DMS 273 (cell line): ENCODE measurements at regions not wholly inside any gene's neighbourhood (a gene's known extent, or its start where the extent isn't known, plus 50 kb on each side); places are given as distances from the start of the nearest gene placed in this dataset.
"Not testable (repeated sequence)": the region's sequence is repeated elsewhere in the genome, so short reads cannot be mapped to it uniquely, and the experiment has no call there.

Experiments
- DNase-seq: peaks from one replicate; lab custom pipeline; 2025; ENCODE audit not compliant: unreplicated experiment; lab: John Stamatoyannopoulos, UW

GRCh38 chr15:95170561-95171380 is 939.4 kb downstream of the MCTP2 start:
- no peak for DNase-seq

DNA sequence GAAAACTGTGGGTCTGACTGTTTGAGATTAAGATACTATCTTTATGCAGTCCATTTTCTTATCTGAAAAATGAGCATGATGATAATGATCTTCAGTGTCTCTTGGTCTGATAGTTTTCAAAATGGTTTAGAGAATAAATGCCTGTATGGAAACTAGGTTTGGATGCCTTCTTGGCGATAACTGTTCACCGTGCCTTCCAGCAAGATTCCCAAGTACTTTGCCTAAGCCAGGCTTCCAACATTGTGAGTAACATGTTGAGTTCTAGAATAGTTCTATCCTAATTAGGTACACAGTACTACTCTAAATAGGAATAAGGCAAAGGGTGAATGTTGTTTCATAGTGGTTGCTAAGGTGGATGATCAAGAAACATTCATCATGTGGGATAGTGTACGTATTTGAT is 940.2 kb downstream of the MCTP2 start:
- DNase-seq: no peak

- DNase-seq: no peak
These were observed 943.2 kb downstream of the MCTP2 start for GRCh38 chr15:95174301-95175259.

GRCh38 chr15:95175914-95176658 is 944.7 kb downstream of the MCTP2 start:
- no peak for DNase-seq

- no peak for DNase-seq
These were observed 945.6 kb downstream of the MCTP2 start for GRCh38 chr15:95176794-95177577.

DNA sequence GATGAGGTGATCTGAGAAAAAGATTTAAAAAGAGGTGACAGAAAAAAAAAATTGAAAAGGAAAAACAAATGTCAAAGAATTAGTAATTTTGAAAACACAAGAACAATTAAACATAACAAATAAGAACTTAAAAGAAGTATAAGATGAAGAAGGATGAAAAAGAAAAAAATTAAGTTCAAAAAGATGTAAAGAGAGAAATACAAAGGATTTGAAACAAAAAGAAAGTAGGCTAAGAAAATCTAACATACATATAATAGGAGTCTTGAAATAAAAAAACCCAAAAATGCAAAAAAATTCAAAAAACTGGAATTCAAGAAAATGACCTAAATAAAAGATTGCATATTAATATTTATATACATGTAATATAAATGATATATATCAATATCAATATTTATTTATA is 949.2 kb downstream of the MCTP2 start:
- DNase-seq: no peak

- DNase-seq: no peak
These were observed 950.7 kb downstream of the MCTP2 start for GRCh38 chr15:95182091-95182490.

GRCh38 chr15:95192923-95193322 is 961.6 kb downstream of the MCTP2 start:
- no peak for DNase-seq

DNA sequence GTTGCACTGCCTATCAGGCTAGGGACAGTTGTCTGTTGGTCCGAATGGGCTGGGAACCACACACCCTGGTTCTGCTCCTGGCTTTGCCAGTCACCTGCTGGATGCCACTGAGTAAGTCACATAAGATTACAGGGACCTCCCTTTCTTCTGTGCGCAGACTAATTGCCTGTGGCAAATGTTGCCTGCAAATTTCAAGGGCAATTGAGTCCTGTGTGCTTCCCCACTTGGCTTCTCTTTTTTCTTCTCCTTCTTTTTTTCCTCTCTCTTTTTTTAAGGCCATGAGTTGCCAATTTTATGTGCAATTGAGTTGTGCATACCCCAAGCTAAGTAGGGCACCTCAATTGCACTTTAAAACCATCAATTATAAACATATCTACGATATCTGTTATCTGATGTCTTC is 963.4 kb downstream of the MCTP2 start:
- DNase-seq: no peak

DNA sequence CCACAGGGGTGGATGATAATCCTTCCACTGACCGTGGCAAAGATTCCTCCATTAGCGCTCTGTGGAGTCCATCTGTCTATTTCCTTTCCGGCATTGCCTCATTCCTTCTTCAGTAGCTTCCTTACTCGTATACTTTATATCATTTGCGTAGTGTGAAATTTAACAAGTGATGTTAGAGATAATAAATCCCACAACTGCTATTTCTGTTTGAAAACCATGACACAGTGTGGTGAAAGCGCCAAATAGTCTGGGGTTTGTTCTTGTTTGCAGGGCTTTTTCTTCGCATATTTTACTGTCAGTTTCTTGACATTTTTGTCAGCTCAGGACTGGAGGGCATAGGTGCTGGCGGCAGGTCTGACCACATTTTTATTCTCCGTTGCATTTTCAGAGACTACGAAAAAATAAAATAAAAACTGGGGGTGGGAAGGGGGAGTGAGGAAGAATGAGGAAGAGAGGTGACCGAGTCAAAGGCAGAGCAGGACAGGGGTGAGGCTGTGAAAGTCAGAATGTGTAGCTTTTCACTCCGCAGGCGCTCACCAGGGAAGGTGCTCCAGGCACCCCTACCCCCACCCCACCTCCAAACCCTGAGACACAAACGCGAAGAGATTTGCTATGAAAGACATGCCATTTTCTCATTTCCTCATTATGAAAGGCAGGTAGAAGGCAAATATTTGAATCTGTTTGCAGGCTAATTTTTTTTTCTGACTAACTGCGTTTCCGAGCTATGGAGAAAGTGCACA is 965.0 kb downstream of the MCTP2 start:
- DNase-seq: no peak

- no peak for DNase-seq
These were observed 971.4 kb downstream of the MCTP2 start for GRCh38 chr15:95202569-95203349.

- no peak for DNase-seq
These were observed 973.7 kb downstream of the MCTP2 start for GRCh38 chr15:95205077-95205476.

- not testable (repeated sequence) for DNase-seq
These were observed 974.5 kb downstream of the MCTP2 start for GRCh38 chr15:95205830-95206229.

DNA sequence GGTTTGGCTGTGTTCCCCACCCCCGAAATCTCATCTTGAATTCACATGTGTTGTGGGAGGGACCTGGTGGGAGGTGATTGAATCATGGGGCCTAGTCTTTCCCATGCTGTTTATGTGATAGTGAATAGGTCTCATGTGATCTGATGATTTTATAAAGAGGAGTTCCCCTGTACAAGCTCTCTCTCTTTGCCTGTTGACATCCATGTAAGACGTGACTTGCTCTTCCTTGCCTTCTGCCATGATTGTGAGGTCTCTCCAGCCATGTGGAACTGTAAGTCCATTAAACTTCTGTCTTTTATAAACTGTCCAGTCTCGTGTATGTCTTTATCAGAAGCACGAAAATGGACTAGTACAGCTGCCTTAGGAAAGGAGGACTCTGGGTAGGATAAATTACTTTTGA is 976.7 kb downstream of the MCTP2 start:
- DNase-seq: no peak

- no peak for DNase-seq
These were observed 977.6 kb downstream of the MCTP2 start for GRCh38 chr15:95208988-95209387.

DNA sequence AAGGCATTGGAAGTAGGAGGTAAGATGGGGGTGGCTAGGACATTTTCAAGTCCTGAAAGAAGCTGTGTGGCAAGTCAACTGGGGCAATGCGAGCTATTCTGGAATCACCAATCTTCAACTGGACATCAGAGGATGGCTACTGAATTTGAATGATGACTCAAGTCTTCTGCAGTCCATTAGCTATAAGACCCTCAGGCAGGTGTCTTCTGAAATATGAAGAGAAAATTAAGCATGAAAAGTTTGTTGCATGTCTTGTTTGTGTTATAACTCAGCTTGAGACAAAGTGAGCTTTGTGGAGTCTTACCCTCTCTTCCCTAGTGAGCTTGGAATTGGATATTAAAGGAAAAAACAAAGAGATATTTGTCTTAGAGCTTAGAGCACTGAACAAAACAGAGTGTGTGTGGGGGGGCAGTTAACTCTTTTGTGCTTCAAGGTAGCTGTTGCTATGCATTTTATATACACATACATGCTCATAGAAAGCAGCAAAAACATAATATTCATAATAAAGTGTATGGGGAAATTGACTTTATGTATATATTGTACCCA is 979.1 kb downstream of the MCTP2 start:
- no peak for DNase-seq

DNA sequence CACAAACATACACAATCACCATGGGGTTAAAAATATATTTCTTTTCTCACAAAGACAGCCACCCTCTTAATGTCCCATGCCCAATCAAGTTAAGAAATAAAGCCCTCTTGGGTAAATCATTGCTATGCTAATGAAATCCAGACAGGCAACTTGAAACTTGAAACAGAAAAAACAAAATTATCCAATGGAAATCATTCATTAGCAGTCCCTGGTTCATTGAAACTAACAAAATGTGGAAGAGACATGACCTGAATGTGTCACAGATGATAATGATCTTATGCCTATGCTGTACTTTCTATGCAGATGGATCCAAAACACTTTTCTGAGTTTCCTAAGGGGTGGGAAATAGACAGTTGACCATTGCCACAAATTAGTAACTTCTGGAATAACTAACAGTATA is 983.7 kb downstream of the MCTP2 start:
- DNase-seq: no peak

GRCh38 chr15:95226835-95227234 is 995.5 kb downstream of the MCTP2 start:
- DNase-seq: no peak

DNA sequence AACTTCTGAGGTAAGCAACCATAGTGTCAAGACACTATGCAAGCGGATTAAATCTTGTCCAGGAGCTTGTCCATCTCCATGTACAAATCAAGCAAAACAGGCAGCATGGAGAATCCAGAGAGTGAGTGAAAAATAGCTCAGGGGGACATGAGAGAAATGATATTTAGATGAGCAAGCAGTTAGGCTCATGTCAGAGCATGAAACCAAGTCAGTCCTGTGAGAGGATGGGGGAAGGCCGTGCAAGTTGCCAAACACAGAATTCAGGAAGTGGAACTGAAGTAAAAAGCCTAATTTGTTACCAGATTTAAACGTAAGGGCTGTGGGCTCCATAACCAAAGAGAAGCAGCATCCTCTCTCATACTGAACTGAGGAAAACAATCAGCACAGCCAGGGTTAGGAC is 995.9 kb downstream of the MCTP2 start:
- no peak for DNase-seq
